Left renal pelvis (tissue), 4 donors: ENCODE measurements at regions not wholly inside any gene's neighbourhood (a gene's known extent, or its start where the extent isn't known, plus 50 kb on each side); places are given as distances from the start of the nearest gene placed in this dataset.
A peak's percentile ranks its signal among the peaks of the same experiment; 100 is the strongest.

ENCODE experiments used
- DNase-seq, 4 donors: peaks; one replicate each; pipeline ENCODE4 v3.0.0-alpha.2; 2013; ENCODE audit warnings: low read depth in 4 of 4, low spot score in 3 of 4

DNA sequence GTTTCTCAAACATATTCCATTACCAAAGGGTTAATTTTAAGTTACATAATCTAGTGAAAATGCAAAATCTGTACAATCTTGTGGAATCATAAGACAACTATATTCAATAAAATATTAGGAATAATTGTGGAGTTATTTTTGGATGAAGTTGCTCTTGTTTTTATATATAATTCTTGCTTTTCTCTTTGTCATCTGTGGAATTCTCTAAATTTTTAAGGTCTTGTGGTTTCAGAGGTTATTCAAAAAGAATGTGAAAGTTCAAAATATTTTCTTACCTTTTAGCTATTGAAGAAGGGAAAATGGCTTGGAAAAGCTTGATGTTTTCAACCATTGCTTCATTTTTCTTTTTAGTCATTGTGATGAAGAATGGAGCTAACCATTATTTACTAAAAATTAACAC is 552.1 kb downstream of the TFEC start:
- no peak for DNase-seq

- peak in 2 of 4 donors; percentile 10 to 14 for DNase-seq
These were observed 553.3 kb downstream of the TFEC start for GRCh38 chr7:115477193-115477651.

DNA sequence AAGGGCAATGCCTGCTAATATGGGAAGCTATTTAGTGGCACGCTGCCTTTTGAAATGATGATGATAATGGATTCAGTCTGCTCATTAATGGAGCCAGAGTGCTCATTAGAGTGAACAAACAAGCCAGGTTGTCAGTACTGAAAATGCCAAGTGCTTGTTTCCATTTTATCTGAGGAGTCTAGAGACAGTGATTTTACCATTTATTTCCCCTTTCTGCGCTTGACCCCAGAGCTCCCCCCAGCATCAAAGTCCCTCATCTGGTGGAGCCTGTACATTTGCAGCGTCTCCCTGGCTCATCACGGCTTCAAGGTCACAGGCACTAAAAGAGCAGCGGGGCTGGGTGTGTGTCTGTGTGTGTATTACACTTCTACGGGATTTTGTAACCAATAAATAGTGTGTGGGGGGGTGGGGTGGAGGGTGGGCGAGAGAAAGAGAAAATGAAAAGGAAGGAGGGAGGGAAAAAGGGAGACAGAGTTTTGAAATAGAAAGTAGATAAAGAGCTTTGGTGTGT is 553.8 kb downstream of the TFEC start:
- DNase-seq, result no peak

DNA sequence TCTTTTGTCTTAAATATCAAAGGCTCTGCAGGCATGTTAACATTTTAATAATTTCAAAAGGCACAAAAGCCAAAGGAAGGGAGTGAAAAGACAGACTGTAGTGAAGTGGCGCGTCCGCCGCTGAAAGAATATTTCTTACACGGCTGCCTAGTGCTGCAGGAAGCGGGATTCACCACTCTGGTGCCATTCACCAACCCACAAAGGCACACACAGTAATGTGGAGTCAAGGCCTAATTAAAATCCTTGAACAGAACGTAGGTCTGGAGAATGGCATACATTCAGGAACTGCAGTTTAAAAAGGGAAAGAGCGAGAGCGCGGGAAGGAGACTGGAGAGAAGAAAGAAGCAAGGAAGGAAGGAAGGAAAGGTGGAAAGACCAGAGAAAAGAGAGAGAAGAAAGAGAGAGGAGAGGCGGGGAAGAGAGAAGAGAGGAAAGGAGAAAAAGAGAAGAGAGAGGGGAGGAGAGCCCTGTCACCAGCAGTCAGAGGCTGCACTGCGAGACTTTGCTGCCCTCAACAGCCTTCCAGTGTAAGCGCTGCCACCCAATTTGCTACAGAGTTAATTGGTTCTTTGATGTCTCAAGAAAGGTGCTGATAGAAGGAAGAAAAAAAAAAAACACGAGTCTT is 554.0 kb downstream of the MDFIC start:
- no peak for DNase-seq

DNA sequence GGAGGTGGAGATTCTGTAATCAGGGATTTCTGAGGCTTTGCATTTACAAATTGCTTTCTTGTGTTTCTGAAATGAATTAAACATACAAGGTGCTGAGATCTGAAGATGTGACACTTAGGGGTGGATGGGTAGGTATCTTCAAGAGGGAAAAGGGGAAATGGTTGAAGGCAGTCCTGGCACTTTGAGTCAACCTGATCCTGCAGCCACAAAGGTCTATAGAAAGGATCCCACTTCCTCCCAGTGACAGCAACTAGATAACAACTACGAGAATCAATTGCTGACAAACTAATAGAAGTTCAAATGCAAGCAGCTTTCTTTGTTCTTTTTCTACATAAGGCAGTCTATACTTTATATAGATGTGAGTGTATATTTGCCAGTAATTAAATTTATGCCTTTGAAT is 553.3 kb downstream of the MDFIC start:
- no peak for DNase-seq

- no peak for DNase-seq
These were observed 552.2 kb downstream of the MDFIC start for GRCh38 chr7:115474137-115474536.

DNA sequence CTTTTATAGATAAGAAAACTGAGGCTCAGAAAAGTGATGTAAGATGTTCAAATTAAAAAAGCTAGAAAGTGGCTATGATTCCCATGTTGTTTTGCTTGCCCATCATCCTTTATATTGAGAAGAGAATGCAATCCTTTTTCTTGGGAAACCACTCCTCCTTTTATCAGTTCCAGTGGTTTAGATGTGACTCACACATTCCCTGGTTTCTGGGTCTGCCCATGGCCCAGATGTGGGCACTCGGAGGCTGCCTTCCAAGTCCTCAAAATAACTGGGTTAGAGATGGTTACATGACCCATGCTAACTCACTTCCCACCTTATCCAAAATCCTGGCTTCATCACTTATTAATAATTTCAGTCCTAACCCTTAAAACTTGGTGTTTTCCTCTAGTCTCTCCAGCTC is 550.0 kb downstream of the MDFIC start:
- no peak for DNase-seq

GRCh38 chr7:115462301-115463015 is 540.6 kb downstream of the MDFIC start:
- DNase-seq, result no peak

DNA sequence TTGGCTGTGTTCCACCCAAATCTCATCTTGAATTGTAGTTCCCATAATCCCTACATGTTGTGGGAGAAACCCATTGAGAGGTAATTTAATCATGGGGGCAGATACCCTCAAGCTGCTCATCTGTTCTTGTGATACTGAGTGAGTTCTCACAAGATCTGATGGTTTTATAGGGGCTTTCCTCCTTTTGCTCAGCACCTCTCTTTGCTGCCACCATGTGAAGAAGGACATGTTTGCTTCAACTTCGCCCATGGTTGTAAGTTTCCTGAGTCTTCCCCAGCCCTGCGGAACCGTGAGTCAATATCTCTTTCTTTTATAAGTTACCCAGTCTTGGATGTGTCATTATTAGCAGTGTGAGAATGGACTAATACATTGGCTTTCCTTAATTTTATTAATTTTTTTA is 527.8 kb downstream of the MDFIC start:
- no peak for DNase-seq

- no peak for DNase-seq
These were observed 525.6 kb downstream of the MDFIC start for GRCh38 chr7:115447495-115447894.

DNA sequence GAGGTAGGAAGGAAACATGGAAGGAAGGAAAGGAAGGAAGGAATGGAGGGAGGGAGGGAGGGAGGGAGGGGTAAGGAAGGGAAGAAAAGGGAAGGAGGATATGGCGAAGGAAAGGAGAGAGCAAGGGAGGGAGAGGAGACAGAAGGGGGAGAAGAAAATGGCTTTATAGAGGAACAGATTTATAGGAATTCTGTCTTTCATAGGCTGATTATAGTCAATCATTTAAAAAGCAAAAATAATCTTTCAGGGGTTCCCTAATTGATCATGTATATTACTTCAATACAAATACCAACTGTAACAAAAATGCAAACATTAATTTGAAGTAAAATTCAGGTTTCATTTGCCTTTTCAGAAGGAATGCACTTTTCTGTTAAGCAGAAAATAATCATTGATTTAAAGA is 519.1 kb downstream of the MDFIC start:
- DNase-seq, result no peak

DNA sequence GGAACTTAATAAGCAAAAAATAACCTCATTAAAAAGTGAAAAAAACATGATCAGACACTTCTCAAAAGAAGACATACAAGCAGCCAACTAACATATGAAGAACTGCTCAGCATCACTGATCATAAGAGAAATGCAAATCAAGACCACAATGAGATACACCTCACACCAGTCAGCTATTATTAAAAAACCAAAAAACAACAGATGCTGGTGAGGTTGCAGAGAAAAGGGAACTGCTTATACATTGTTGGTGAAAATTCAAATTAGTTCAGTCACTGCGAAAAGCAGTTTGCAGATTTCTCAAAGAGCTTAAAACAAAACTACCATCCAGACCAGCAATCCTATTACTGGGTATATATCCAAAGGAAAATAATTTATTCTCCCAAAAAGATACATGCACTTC is 513.3 kb downstream of the MDFIC start:
- DNase-seq, result no peak

DNA sequence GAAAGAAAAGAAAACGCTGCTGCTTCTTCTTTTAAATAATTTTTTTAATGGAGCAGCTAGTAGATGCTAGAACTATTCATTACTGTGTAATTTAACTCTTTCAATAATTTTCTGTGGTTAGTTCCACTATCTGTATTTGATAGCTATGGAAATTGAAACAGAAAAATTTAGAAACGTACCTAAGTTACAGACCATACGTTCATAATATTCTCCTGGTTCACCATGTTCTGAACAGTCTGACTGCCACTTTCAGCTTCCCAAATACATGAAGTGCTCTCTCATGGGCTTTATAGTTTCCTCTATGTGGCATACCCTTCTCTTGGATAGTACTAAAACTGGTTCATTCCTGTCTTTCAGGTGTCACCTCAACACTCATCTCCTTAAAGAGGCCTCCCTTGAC is 508.0 kb downstream of the MDFIC start:
- DNase-seq, result no peak

- no peak for DNase-seq
These were observed 495.8 kb downstream of the MDFIC start for GRCh38 chr7:115417662-115418061.

- DNase-seq, result no peak
These were observed 489.2 kb downstream of the MDFIC start for GRCh38 chr7:115410972-115411686.

DNA sequence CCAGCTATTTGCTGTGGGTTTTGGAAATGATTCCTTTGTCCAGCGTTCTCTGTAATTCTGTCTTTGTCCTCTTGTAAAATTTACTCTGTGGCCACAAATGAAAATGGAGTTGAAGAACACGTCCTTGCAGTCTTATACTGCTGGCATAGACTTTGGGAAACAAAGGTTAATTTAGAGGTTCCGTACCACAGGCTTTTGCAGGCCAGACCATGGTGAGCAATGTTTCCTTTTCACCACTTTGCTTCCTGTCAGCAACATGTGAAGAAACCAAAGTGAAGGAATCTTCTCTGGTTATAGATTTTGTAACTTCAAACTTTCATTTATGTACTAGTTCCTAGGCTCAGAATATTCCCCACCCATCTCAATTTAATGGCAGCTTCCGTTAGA is 488.5 kb downstream of the MDFIC start:
- DNase-seq, result no peak

GRCh38 chr7:115409682-115410433 is 488.0 kb downstream of the MDFIC start:
- no peak for DNase-seq

GRCh38 chr7:115406219-115406618 is 484.3 kb downstream of the MDFIC start:
- no peak for DNase-seq

DNA sequence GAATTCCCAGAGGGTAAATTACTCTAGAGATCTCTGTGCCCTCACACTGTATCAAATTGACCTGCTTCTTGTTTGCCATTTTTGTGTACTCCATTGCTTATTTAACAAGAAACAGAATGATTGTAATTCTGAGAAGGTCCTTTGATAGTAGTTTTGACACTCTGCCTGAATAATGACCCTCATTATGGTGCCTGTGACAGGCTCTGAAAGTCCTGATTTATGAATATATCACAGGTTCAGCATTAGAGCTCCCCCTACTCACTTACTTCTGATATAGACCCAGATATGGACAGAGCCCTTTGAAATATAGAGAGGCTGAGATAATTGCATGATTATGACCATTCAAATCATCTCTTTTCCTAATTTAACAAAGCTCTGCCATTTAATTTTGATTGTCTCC is 465.2 kb downstream of the MDFIC start:
- no peak for DNase-seq

- no peak for DNase-seq
These were observed 457.4 kb downstream of the MDFIC start for GRCh38 chr7:115379321-115379720.

GRCh38 chr7:115368998-115369397 is 447.1 kb downstream of the MDFIC start:
- DNase-seq, result no peak
